ENCODE measurements at regions not wholly inside any gene's neighbourhood (a gene's known extent, or its start where the extent isn't known, plus 50 kb on each side); places are given as distances from the start of the nearest gene placed in this dataset.

GRCh38 chr4:164461901-164462300, 292.0 kb upstream of the SMIM31 start:
- TF ChIP-seq, protein P1, sequence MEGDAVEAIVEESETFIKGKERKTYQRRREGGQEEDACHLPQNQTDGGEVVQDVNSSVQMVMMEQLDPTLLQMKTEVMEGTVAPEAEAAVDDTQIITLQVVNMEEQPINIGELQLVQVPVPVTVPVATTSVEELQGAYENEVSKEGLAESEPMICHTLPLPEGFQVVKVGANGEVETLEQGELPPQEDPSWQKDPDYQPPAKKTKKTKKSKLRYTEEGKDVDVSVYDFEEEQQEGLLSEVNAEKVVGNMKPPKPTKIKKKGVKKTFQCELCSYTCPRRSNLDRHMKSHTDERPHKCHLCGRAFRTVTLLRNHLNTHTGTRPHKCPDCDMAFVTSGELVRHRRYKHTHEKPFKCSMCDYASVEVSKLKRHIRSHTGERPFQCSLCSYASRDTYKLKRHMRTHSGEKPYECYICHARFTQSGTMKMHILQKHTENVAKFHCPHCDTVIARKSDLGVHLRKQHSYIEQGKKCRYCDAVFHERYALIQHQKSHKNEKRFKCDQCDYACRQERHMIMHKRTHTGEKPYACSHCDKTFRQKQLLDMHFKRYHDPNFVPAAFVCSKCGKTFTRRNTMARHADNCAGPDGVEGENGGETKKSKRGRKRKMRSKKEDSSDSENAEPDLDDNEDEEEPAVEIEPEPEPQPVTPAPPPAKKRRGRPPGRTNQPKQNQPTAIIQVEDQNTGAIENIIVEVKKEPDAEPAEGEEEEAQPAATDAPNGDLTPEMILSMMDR (IDR thresholded peaks at IDR 0.05; ENCODE audit: poor library complexity, severe bottlenecking): no peak
- TF ChIP-seq MXI1 (conservative IDR thresholded peaks at IDR 0.05; ENCODE audit: poor library complexity, severe bottlenecking): no peak
- TF ChIP-seq EZH2 (IDR thresholded peaks at IDR 0.05; ENCODE audit: borderline replicate concordance, insufficient read depth, low read length, poor library complexity, severe bottlenecking): no peak
- no peak for TF ChIP-seq EP300 (conservative IDR thresholded peaks at IDR 0.05; ENCODE audit: poor library complexity, severe bottlenecking)
- TF ChIP-seq, protein P2, sequence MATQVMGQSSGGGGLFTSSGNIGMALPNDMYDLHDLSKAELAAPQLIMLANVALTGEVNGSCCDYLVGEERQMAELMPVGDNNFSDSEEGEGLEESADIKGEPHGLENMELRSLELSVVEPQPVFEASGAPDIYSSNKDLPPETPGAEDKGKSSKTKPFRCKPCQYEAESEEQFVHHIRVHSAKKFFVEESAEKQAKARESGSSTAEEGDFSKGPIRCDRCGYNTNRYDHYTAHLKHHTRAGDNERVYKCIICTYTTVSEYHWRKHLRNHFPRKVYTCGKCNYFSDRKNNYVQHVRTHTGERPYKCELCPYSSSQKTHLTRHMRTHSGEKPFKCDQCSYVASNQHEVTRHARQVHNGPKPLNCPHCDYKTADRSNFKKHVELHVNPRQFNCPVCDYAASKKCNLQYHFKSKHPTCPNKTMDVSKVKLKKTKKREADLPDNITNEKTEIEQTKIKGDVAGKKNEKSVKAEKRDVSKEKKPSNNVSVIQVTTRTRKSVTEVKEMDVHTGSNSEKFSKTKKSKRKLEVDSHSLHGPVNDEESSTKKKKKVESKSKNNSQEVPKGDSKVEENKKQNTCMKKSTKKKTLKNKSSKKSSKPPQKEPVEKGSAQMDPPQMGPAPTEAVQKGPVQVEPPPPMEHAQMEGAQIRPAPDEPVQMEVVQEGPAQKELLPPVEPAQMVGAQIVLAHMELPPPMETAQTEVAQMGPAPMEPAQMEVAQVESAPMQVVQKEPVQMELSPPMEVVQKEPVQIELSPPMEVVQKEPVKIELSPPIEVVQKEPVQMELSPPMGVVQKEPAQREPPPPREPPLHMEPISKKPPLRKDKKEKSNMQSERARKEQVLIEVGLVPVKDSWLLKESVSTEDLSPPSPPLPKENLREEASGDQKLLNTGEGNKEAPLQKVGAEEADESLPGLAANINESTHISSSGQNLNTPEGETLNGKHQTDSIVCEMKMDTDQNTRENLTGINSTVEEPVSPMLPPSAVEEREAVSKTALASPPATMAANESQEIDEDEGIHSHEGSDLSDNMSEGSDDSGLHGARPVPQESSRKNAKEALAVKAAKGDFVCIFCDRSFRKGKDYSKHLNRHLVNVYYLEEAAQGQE (IDR thresholded peaks at IDR 0.05; ENCODE audit: borderline replicate concordance): no peak
- TF ChIP-seq RAD21 (conservative IDR thresholded peaks at IDR 0.05): no peak
- no peak for TF ChIP-seq TAF1 (IDR thresholded peaks at IDR 0.05; ENCODE audit: low read depth)
